Uterus (tissue), 2 donors: ENCODE measurements at regions not wholly inside any gene's neighbourhood (a gene's known extent, or its start where the extent isn't known, plus 50 kb on each side); places are given as distances from the start of the nearest gene placed in this dataset.

ENCODE experiments used
- CTCF ChIP-seq, 4 experiments: fragments of 200-600 bp in 2 of 4; fragments of 450-650 bp in 2 of 4; sonication (generic) in 2 of 4; IDR thresholded peaks; one replicate each; pipeline ENCODE4 v1.5.1; 2016 to 2019; ENCODE audit warnings: antibody characterized with exemption in 4 of 4, mild to moderate bottlenecking in 2 of 4, moderate library complexity in 1 of 4
- POLR2A ChIP-seq, 2 donors: fragments of 450-650 bp; IDR thresholded peaks; one replicate each; pipeline ENCODE4 v1.6.1; 2016; ENCODE audit warnings: antibody characterized with exemption in 2 of 2, mild to moderate bottlenecking in 1 of 2, moderate library complexity in 1 of 2

GRCh38 chr14:86333493-86333892, 803.5 kb downstream of the FLRT2 start:
- no peak for TF ChIP-seq CTCF (IDR thresholded peaks at IDR 0.05)
- TF ChIP-seq POLR2A (IDR thresholded peaks at IDR 0.05), result no peak
